Skeletal muscle satellite cell (primary cell): ENCODE measurements at regions not wholly inside any gene's neighbourhood (a gene's known extent, or its start where the extent isn't known, plus 50 kb on each side); places are given as distances from the start of the nearest gene placed in this dataset.

Experiments used
- H3K27me3 ChIP-seq: 2 replicates; pipeline ENCODE4 v1.7.0; 2013; ENCODE audit warnings: low read length; ENCODE audit not compliant: control insufficient read depth, insufficient read depth
- H3K36me3 ChIP-seq: 2 replicates; pipeline ENCODE4 v1.7.0; 2013; ENCODE audit warnings: mild to moderate bottlenecking, control low read depth, low read length; ENCODE audit not compliant: insufficient read depth
- H3K4me1 ChIP-seq: 2 replicates; pipeline ENCODE4 v1.7.0; 2013; ENCODE audit warnings: low read length; ENCODE audit not compliant: control insufficient read depth, insufficient read depth
- H3K4me2 ChIP-seq: 2 replicates; pipeline ENCODE4 v1.7.0; 2013; ENCODE audit warnings: mild to moderate bottlenecking, low read length
- H3K4me3 ChIP-seq: 2 replicates; pipeline ENCODE4 v1.7.0; 2013; ENCODE audit warnings: low read length
- H3K9ac ChIP-seq: 2 replicates; pipeline ENCODE4 v1.7.0; 2013; ENCODE audit warnings: mild to moderate bottlenecking, low read depth, low read length, moderate library complexity
- H3K9me3 ChIP-seq: replicated peaks from 2 replicates; pipeline ENCODE4 v1.7.0; 2013; ENCODE audit warnings: mild to moderate bottlenecking, control low read depth, low read length

DNA sequence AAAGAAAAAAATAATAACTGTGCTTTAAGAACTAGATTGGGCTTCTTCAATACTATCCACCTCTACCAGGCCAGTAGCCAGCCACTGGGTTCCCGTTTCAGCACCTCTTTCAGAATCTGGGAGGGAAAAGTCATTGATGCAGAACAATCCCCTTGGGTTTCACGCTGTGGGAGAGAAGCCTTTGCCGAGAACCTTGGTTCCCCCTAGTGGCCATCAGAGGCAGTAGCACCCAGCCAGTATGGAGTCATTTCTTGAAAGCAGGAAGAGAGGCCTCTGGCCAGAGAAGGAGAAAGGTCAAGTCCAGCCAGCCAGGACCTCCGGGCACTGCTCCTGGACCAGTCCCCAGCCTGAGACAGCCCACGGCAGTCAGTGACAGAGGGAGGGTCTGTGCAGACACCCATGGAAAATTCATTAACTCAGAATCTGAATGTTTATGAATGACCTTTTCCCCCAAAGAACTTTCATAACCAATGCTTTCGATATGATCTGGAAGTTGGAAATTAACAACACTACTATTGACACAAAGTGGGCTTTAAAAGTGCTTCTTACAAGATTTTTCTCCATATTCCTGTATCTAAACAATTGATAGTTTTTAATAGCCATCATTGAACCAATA, 51.2 kb upstream of the CDH5 start:
- H3K27me3 ChIP-seq = peaks cover 19% of the 10 kb centered on the region
- H3K4me3 ChIP-seq = no peak overlapping the region
- no peaks in the 10 kb centered on the region for H3K4me1 ChIP-seq
- H3K36me3 ChIP-seq = no peaks in the 10 kb centered on the region
- H3K9ac ChIP-seq = no peak overlapping the region
- no peaks in the 10 kb centered on the region for H3K9me3 ChIP-seq
- H3K4me2 ChIP-seq = no peak overlapping the region

DNA sequence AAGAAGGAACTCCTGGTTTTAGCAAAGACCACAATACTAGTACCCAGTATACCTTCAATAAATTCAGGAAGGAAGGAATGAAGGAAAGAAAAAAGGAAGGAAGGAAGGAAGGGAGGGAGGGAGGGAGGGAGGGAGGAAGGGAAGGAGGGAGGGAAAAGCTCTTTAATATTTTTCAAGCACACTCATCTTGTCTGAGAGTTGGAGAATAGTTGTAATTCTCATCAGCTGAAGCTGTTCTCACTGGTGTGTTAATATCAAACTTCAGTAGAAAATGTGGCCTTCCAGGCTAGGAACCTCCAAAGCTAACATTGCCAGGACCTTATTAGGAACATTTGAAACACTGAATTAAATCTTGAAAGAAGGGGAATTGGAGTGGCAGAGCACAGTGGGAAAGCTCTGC, 55.2 kb upstream of the CDH5 start:
- no peak overlapping the region for H3K4me2 ChIP-seq

DNA sequence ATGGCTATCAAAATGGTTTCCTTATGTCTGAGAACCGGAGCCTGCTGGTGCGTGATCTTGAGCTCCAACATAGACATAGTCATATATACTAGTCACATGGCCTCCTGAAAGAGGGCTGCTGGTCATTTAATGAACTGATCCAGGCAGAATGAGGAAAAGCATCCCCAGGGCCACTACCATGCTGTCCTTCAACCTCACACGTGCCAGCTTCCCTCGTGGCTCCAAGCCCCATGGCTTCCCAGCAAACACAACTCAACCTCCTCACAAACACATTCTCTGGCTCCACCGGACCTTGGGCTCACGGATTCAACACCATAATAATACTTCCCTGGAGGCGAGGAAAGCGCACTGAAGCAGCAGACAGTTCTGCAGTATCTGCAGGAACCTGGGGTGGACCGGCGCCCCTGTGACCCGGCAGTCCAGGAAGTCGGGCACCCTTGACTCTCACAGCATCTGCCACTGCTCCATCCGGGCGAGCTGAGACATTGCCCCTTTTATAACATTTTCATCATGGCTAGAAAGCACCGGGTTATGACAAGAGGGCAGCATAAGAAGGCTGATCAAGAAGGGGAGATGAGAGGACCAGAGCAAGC, 57.2 kb upstream of the CDH5 start:
- no peak overlapping the region for H3K4me2 ChIP-seq

More for the DNA sequence above, 55.2 kb upstream of the CDH5 start:
- H3K9me3 ChIP-seq = no peaks in the 10 kb centered on the region
- no peaks in the 10 kb centered on the region for H3K36me3 ChIP-seq
- peaks cover 18% of the 10 kb centered on the region for H3K27me3 ChIP-seq
- H3K4me3 ChIP-seq = no peak overlapping the region
- H3K9ac ChIP-seq = no peak overlapping the region
- no peaks in the 10 kb centered on the region for H3K4me1 ChIP-seq

DNA sequence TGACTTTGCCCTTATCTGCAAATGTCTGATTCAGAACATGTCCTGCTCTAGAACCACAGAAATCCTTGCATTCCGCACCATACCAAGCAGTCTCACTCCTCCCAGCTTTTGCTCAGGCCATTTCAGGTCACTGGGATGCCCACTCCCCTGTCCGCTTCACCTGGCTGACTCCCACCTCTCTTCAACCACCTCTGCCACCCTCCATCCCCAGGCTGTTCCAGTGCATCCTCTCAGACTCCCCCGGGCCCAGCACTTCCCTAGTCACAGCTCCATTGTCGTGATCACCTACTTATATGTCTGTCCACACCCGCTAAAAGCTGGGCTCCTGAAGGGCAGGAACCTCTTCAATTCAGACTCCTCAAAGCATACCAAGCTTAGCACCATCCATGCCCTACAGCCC, 58.4 kb upstream of the CDH5 start:
- Histone ChIP-seq H3K9me3 (no peaks in the 10 kb centered on the region), H3K27me3 (peaks cover 37% of the 10 kb centered on the region), H3K4me2 (no peak overlapping the region), H3K4me3 (no peak overlapping the region), H3K36me3 (no peaks in the 10 kb centered on the region), H3K9ac (no peak overlapping the region), H3K4me1 (no peaks in the 10 kb centered on the region)

More for the DNA sequence above, 57.2 kb upstream of the CDH5 start:
- Histone ChIP-seq H3K4me3 (no peak overlapping the region), H3K27me3 (peaks cover 33% of the 10 kb centered on the region), H3K9me3 (no peaks in the 10 kb centered on the region), H3K9ac (no peak overlapping the region), H3K4me1 (no peaks in the 10 kb centered on the region), H3K36me3 (no peaks in the 10 kb centered on the region)

DNA sequence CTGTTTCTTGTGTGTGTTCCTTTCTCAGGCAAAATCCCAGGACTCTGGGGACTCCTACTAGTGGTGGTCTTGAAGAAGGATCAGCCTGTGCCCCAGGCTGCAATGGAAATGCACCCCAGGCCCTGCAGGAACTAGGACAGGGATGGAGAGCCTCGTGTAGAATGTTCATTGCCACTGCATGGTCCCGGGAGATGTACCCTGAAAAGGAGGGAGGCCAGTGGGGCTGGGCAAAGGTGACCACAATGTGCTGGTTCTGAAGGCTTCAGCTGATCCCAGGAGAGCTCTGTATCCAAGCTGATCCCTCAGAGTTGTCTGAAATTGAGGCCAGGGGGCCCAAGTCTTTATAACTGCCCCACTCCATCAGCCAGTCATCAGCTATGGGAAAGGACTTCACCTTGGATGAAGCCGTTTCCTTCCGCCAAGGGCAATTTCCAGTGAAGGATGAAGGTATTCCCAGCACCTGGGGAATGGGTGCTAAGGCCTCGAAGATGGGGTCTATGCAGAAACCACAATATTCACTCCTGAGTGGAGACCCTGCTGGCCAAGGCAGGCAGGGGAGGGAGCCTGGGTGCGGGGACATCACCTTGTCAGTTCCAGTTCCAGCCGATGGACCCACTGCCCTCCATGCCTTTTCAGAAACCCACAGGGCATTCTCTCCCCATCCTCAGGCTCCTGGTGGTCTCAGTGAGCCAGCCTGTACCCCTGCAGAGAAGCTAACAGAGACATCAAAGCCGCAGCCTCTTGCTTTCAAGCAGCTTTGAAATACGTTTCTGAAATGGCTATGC, 59.9 kb upstream of the CDH5 start:
- Histone ChIP-seq H3K9ac (no peak overlapping the region), H3K4me3 (no peak overlapping the region), H3K9me3 (no peaks in the 10 kb centered on the region), H3K36me3 (no peaks in the 10 kb centered on the region), H3K4me2 (no peak overlapping the region), H3K4me1 (no peaks in the 10 kb centered on the region), H3K27me3 (peaks cover 43% of the 10 kb centered on the region)

DNA sequence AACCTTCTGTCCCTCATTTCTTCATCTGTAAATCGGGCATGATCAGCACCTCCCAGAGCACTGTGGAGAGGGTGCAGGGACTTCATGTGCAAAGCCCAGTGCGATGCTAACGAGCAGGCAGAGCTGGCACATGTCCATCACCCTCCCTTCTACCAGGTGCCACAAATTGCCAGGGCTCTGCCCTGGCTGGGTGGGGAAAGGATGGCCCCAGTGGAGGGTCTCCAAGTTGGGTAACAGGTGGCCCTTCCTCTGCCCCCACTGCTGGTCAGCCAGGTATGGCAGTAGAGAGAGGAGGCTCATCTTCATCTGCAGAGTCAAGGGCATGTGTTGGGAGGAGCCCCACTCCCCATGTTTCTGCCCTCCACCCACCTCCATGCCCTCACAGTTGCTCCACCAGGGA, 61.5 kb upstream of the CDH5 start:
- peaks cover 47% of the 10 kb centered on the region for H3K27me3 ChIP-seq

DNA sequence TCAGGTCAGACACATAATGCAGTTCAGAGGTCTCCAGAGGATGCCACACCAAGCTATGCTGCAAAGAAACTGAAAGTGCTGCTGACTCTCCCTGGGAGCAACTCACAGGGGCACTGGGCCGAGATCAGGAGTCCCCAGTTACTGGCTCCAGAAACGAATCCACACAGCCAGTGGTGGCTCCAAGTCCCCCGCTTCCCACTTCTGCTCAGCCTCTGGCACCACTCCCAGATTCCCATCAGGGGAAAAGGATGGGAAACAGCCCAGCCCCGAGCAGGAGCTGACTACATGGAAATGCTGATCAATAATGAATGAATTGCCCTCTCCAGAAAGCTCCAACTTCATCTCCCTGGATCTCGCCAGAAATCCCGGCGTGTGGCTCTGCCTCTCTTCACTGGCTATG, 62.3 kb upstream of the CDH5 start:
- no peaks in the 10 kb centered on the region for H3K36me3 ChIP-seq
- no peaks in the 10 kb centered on the region for H3K9me3 ChIP-seq
- peaks cover 41% of the 10 kb centered on the region for H3K27me3 ChIP-seq
- H3K4me1 ChIP-seq = no peaks in the 10 kb centered on the region
- no peak overlapping the region for H3K4me2 ChIP-seq
- no peak overlapping the region for H3K4me3 ChIP-seq
- H3K9ac ChIP-seq = no peak overlapping the region

More for the DNA sequence above, 61.5 kb upstream of the CDH5 start:
- H3K4me2 ChIP-seq = no peak overlapping the region
- no peaks in the 10 kb centered on the region for H3K9me3 ChIP-seq
- no peaks in the 10 kb centered on the region for H3K36me3 ChIP-seq
- no peaks in the 10 kb centered on the region for H3K4me1 ChIP-seq
- no peak overlapping the region for H3K9ac ChIP-seq
- no peak overlapping the region for H3K4me3 ChIP-seq

DNA sequence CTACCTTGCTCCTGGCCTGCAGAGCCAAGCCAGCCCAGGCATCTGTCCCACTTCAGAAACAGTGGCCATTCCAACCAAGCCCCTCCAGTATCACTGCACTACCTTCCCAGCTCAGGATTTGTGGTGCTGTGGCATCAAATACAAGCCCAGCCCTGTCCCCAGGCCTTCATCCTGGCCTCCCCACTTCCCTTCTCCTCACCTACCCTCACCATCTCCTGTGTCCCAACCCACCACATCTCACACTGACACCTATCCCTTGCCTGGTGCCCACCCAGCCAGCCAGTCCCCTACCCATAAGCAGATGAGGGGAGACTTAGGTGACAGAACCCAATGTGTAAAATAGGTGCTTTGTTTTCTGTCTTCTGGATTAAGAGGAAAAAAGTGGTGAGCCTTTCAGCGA, 66.0 kb upstream of the CDH5 start:
- no peak overlapping the region for H3K9ac ChIP-seq
- no peaks in the 10 kb centered on the region for H3K9me3 ChIP-seq
- peaks cover 55% of the 10 kb centered on the region for H3K27me3 ChIP-seq
- no peaks in the 10 kb centered on the region for H3K36me3 ChIP-seq
- no peak overlapping the region for H3K4me3 ChIP-seq
- H3K4me2 ChIP-seq = no peak overlapping the region
- H3K4me1 ChIP-seq = no peaks in the 10 kb centered on the region

DNA sequence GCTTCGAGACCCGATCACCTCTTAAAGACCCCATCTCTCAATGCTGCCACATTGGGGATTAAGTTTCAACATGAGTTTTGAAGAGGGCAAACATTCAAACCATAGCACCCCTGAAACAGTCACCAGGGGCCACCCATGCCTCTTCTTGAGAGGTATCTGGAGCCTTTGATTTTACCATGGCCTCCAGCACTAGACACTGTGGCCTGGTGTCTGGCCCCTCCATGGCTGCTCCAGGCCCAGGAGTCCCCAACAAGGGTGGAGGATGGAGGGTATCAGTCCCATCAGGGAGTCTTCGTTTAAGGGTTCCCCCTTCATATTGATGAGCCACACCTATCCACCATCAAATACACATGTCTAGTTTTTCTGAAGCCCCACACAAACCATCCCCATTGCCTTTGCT, 66.5 kb upstream of the CDH5 start:
- H3K4me1 ChIP-seq = no peaks in the 10 kb centered on the region
- H3K9me3 ChIP-seq = no peaks in the 10 kb centered on the region
- H3K4me3 ChIP-seq = no peak overlapping the region
- no peak overlapping the region for H3K9ac ChIP-seq
- H3K4me2 ChIP-seq = no peak overlapping the region
- no peaks in the 10 kb centered on the region for H3K36me3 ChIP-seq
- H3K27me3 ChIP-seq = peaks cover 55% of the 10 kb centered on the region

DNA sequence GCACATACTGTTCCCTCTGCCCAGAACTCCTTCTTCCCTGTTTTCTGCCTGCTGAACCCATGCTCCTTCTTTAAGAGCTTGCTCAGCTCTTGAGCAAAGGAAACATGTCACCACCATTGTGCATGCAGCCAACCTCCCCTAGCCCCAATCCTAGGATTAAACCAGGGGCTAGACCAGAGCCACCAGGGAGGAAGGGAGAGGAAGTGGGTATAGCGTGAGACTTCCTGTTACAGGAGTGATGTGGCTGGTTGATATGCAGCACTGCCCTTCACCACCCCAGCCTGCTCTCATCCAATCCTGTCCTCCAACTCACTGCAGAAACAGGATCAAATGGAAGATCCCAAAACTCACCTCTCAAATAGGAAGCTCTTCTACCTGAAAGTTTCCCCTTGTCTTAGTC, 67.1 kb upstream of the CDH5 start:
- Histone ChIP-seq H3K27me3 (peaks cover 55% of the 10 kb centered on the region), H3K9ac (no peak overlapping the region), H3K4me2 (no peak overlapping the region), H3K9me3 (no peaks in the 10 kb centered on the region), H3K36me3 (no peaks in the 10 kb centered on the region), H3K4me3 (no peak overlapping the region), H3K4me1 (no peaks in the 10 kb centered on the region)

DNA sequence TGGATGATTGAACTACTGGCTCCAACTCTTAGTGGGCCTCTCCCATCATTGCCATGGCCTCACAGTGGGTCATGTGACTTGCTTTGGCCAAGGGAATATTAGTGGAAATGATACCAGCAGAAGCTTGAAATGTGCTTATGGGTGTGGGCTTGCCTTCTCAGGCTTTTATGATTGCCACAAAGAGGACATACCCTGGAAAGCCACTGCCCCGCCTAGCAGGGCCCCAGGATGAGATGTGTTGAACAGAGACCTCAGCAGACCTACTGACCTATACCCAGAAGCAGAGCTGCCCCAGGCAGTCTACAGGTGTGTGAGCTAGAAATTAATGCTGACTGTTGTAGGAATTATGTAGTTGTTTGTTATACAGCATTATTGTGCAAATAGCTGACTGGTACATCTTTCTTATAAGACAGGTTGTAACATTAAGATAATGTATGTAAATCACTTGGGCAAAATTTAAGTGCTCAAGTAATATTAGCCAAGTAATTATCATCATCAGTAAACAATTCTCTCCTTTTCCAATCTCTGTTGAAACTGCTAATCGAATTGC, 67.8 kb upstream of the CDH5 start:
- peaks cover 55% of the 10 kb centered on the region for H3K27me3 ChIP-seq
- H3K4me3 ChIP-seq = no peak overlapping the region
- no peaks in the 10 kb centered on the region for H3K4me1 ChIP-seq
- no peaks in the 10 kb centered on the region for H3K36me3 ChIP-seq
- no peak overlapping the region for H3K4me2 ChIP-seq
- no peak overlapping the region for H3K9ac ChIP-seq
- H3K9me3 ChIP-seq = no peaks in the 10 kb centered on the region
